Pancreas (tissue), 10 donors: ENCODE measurements at regions not wholly inside any gene's neighbourhood (a gene's known extent, or its start where the extent isn't known, plus 50 kb on each side); places are given as distances from the start of the nearest gene placed in this dataset.

ENCODE experiments used
- ATAC-seq, 4 donors: fragments of 200-7000 bp; cut with Tn5 transposase; one replicate each; pipeline versions ENCODE4 v1.8.0 to v1.9.1; 2020; ENCODE audit warnings: mild to moderate bottlenecking in 4 of 4, moderate library complexity in 4 of 4
- DNase-seq, 6 donors: peaks; one replicate each; pipeline ENCODE4 v3.0.0-alpha.2; 2020
- FAIRE-seq: peaks from 2 replicates; lab custom pipeline; 2012; peaks lifted over from hg19 to GRCh38; lab: Jason Lieb, UNC
- H3K27ac ChIP-seq, 4 donors: fragments of 200-600 bp; sonication (generic); 1 replicate in 3 of 4; 2 replicates in 1 of 4; pipeline versions ENCODE4 v1.5.0 to v1.8.0; 2020
- H3K27me3 ChIP-seq, 4 donors: fragments of 200-600 bp; one replicate each; pipeline ENCODE4 v1.8.0; 2021
- H3K36me3 ChIP-seq, 3 donors: fragments of 200-600 bp; sonication (generic) in 1 of 3; one replicate each; pipeline versions ENCODE4 v1.5.0 to v1.8.0; 2020 to 2021
- H3K4me1 ChIP-seq, 3 donors: fragments of 200-600 bp; one replicate each; pipeline ENCODE4 v1.8.0; 2021
- H3K4me3 ChIP-seq, 4 donors: fragments of 200-600 bp; sonication (generic) in 2 of 4; one replicate each; pipeline versions ENCODE4 v1.5.0 to v1.8.0; 2020 to 2021
- H3K9me3 ChIP-seq, 4 donors: fragments of 200-600 bp; one replicate each; pipeline ENCODE4 v1.8.0; 2021
- WGBS, 2 donors: extraction: QIAGEN DNeasy Blood & Tissue Kit; methylation state at CpG; one replicate each; pipeline ENCODE4 v1.1.7; 2013; 5-methylcytosine and 5-hydroxymethylcytosine counted together
- intact Hi-C, 3 donors: fragments of 100-400 bp; cut with DNase I; formaldehyde crosslinking; loops; one replicate each; pipeline versions ENCODE4 v1.11.1 to v1.14.2; 2022
- TF ChIP-seq, protein P1 (sequence below), 4 donors: fragments of 200-600 bp; sonication (generic) in 3 of 4; IDR thresholded peaks; one replicate each; pipeline versions ENCODE4 v1.5.0 to v1.8.0; 2021; ENCODE audit warnings: antibody characterized with exemption in 4 of 4
- donor health status: healthy with polysubstance abuse.
- donor health status: DM: no; HTN: no; CAD: no; lungs with moderate emphysema.
- donor health status: DM: no; HTN: no; CAD: no.
- donor health status: control.
- donor health status: control.
- donor health status: Bipolar disorder and iron deficiency.
- donor health status: DM: yes; HTN: yes; CAD: no.
- donor health status: DM: no; HTN: no; CAD: no.
- donor health status: DM: no; HTN: no; CAD: no.
- donor health status: DM: yes; HTN: yes; CAD: no.

DNA sequence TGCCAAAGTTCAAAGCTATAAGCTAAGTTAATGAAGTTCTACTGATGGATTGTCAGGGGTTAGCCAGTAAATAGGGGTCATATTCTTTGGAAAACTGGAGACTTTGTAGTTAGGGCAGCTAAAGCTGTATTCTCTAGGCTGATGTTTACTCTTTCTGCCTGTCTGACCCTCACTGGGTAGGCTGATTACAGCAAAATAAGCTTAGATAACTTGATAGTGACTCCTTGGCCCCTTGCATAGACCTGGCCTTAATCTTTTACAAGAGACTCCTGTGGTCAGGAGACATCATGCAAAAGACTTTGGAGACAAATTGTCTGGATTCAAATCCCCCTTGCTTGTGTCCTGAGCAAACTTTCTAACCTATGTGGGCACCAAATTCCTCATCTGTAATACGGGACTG is 314.4 kb upstream of the MSX2 start:
- 59 to 70% methylated on average over 1 of the region's 1 CpG for WGBS, 2 donors
- no peak overlapping the region for H3K27ac ChIP-seq
- intact Hi-C loops = loop anchor here in 1 of 3 donors (10.0 kb wide), 1 partner anchor 525 kb away; no protein-coding TSS in a partner anchor
- no peaks in the 10 kb centered on the region for H3K9me3 ChIP-seq
- DNase-seq = no peak
- TF ChIP-seq, protein P1, sequence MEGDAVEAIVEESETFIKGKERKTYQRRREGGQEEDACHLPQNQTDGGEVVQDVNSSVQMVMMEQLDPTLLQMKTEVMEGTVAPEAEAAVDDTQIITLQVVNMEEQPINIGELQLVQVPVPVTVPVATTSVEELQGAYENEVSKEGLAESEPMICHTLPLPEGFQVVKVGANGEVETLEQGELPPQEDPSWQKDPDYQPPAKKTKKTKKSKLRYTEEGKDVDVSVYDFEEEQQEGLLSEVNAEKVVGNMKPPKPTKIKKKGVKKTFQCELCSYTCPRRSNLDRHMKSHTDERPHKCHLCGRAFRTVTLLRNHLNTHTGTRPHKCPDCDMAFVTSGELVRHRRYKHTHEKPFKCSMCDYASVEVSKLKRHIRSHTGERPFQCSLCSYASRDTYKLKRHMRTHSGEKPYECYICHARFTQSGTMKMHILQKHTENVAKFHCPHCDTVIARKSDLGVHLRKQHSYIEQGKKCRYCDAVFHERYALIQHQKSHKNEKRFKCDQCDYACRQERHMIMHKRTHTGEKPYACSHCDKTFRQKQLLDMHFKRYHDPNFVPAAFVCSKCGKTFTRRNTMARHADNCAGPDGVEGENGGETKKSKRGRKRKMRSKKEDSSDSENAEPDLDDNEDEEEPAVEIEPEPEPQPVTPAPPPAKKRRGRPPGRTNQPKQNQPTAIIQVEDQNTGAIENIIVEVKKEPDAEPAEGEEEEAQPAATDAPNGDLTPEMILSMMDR (IDR thresholded peaks at IDR 0.05) = no peak
- H3K4me3 ChIP-seq = no peak overlapping the region
- H3K27me3 ChIP-seq = peaks cover 0 to 4% (median 0%) of the 10 kb centered on the region in 4 donors
- no peak for FAIRE-seq
- H3K4me1 ChIP-seq = no peaks in the 10 kb centered on the region
- no peaks in the 10 kb centered on the region for H3K36me3 ChIP-seq
- no peak for ATAC-seq

DNA sequence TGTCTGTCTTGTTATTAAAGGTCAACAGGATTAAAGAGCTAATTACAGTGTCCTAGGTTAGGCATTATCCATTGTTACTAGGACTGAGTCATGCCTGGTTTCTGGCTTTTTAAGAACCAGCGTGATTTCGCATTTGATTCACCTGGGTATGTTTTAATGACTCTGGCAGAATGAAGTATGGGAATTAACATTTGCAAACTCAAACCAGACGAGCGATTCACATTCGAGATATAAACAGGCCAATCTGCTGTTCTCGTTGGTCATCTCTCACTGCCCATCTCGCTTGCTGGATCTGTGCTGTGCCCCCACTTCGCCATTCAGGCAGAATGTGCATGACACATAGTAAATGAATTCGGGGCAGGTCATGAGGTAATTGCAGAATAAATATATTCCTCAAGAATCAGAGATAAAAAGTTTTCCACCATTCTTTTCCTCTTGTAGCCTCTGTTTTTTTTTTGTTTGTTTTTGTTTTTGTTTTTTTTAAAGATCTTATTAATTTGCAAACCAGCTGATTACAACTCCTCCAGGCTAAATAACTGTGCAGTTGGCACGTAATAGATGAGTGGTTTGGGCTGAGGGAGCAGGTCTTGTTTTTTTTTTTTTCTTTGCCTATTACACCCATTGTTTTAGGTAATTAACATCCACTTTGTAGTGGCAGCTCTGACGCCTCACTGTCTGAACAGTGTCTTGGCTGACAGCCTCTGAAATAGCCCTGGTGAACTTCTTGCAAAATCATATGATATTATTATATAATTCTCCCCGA is 313.5 kb upstream of the MSX2 start:
- DNase-seq = no peak
- no peak overlapping the region for H3K4me3 ChIP-seq
- H3K36me3 ChIP-seq = no peaks in the 10 kb centered on the region
- TF ChIP-seq, protein P1 (IDR thresholded peaks at IDR 0.05) = no peak
- peaks cover 0 to 4% (median 0%) of the 10 kb centered on the region in 4 donors for H3K27me3 ChIP-seq
- intact Hi-C loops = loop anchor here in 1 of 3 donors (10.0 kb wide), 1 partner anchor 524 kb away; no protein-coding TSS in a partner anchor
- WGBS, 2 donors = 63 to 71% methylated on average over 12 of the region's 12 CpGs
- H3K4me1 ChIP-seq = no peaks in the 10 kb centered on the region
- no peak overlapping the region for H3K27ac ChIP-seq
- H3K9me3 ChIP-seq = no peaks in the 10 kb centered on the region
- no peak for ATAC-seq
- FAIRE-seq = no peak

DNA sequence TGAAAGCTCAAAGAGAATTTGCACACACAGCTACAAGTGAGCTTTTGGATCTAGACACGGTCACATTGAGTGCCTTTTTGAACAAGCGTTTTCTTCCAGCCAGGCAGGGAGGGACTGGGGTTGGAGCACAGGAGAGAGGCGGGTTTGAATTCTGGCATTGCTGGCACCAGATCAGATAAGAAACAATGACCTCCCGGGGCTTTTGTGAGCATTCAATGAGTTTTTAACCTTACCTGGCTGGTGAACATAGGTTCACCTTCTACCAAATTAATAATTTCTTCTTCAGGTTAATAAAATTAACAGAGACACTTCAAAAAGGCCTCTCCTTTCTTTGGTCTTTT is 312.9 kb upstream of the MSX2 start:
- Histone ChIP-seq H3K4me1 (no peaks in the 10 kb centered on the region), H3K27ac (no peak overlapping the region), H3K4me3 (no peak overlapping the region), H3K9me3 (no peaks in the 10 kb centered on the region), H3K27me3 (peaks cover 0 to 4% (median 0%) of the 10 kb centered on the region in 4 donors), H3K36me3 (no peaks in the 10 kb centered on the region)
- intact Hi-C loops = loop anchor here in 1 of 3 donors (10.0 kb wide), 1 partner anchor 523 kb away; no protein-coding TSS in a partner anchor
- TF ChIP-seq, protein P1 (IDR thresholded peaks at IDR 0.05) = no peak
- ATAC-seq (no peak), DNase-seq (no peak), FAIRE-seq (no peak)
- WGBS, 2 donors = 48 to 49% methylated on average over 4 of the region's 4 CpGs

DNA sequence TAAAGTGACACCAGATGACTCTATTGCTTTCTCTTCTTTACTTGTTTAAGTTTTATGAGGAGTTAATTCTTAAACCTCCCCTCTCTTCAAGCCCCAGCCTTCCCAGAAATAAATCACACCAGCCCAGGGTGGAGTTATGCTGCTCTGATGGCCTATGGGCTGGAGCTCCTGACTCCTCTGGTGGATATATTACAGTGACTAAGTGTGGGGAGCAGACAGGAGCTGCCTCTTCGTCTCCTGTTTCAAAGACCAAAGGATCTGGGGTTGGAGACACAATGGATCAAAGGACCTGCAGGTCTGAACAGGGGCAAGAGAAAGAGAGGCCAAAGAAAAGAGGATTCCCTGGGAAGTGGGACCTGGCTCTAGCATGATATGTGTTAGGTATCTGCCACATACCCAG is 312.0 kb upstream of the MSX2 start:
- intact Hi-C loops = loop anchor here in 1 of 3 donors (10.0 kb wide), 1 partner anchor 522 kb away; no protein-coding TSS in a partner anchor
- Histone ChIP-seq H3K4me1 (no peaks in the 10 kb centered on the region), H3K9me3 (no peaks in the 10 kb centered on the region), H3K36me3 (no peaks in the 10 kb centered on the region), H3K27me3 (no peaks in the 10 kb centered on the region), H3K27ac (no peak overlapping the region), H3K4me3 (no peak overlapping the region)
- no peak for FAIRE-seq
- ATAC-seq = no peak
- TF ChIP-seq, protein P1 (IDR thresholded peaks at IDR 0.05) = no peak
- WGBS, 2 donors = 47 to 67% methylated on average over 1 of the region's 1 CpG
- no peak for DNase-seq

DNA sequence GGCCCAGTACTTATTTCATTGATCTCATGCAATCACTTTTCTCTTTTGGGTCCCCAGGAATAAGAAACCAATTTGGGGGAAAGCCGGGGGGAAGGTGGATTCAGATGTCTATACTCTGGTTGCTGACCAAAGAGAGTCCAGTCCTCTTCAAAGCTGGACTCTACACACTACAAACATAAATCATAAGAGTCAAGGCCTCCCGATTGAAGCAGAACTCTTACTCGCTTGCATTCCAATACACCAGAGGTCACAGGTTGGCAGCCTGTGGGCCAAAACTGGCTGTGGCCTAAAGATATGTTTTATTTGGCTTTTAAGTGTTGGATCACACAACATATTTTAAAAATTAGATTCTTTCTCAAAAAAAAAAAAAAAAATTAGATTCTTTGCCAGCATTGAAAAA is 311.4 kb upstream of the MSX2 start:
- Histone ChIP-seq H3K27ac (no peak overlapping the region), H3K4me3 (no peak overlapping the region), H3K27me3 (peaks cover 0 to 1% (median 0%) of the 10 kb centered on the region in 4 donors), H3K36me3 (no peaks in the 10 kb centered on the region), H3K4me1 (no peaks in the 10 kb centered on the region), H3K9me3 (no peaks in the 10 kb centered on the region)
- FAIRE-seq = no peak
- 61 to 74% methylated on average over 3 of the region's 3 CpGs for WGBS, 2 donors
- TF ChIP-seq, protein P1 (IDR thresholded peaks at IDR 0.05) = no peak
- intact Hi-C loops = loop anchor here in 1 of 3 donors (10.0 kb wide), 1 partner anchor 522 kb away; no protein-coding TSS in a partner anchor
- no peak for DNase-seq
- ATAC-seq = no peak
